UCSD-AML1 (cell line): ENCODE measurements at regions not wholly inside any gene's neighbourhood (a gene's known extent, or its start where the extent isn't known, plus 50 kb on each side); places are given as distances from the start of the nearest gene placed in this dataset.

ENCODE experiments used
- DNase-seq: peaks from one replicate; lab custom pipeline; 2025; ENCODE audit not compliant: unreplicated experiment; lab: John Stamatoyannopoulos, UW

- DNase-seq: no peak
Observed at GRCh38 chr13:109537584-109537983, 248.8 kb downstream of the IRS2 start.

- DNase-seq: no peak
Observed at GRCh38 chr13:109533350-109533749, 253.0 kb downstream of the IRS2 start.

- no peak for DNase-seq
Observed at GRCh38 chr13:109529964-109530363, 256.4 kb downstream of the IRS2 start.

GRCh38 chr13:109521719-109522118 lies 264.7 kb downstream of the IRS2 start:
- no peak for DNase-seq

- DNase-seq: no peak
Observed at GRCh38 chr13:109517517-109517916, 268.9 kb downstream of the IRS2 start.

GRCh38 chr13:109516186-109516585 lies 270.2 kb downstream of the IRS2 start:
- DNase-seq: no peak

GRCh38 chr13:109510013-109510412 lies 276.4 kb downstream of the IRS2 start:
- no peak for DNase-seq

GRCh38 chr13:109509154-109509900 lies 277.1 kb downstream of the IRS2 start:
- DNase-seq: no peak

GRCh38 chr13:109500146-109500773 lies 286.1 kb downstream of the IRS2 start:
- DNase-seq: no peak

- DNase-seq: no peak
Observed at GRCh38 chr13:109497917-109498316, 288.5 kb downstream of the IRS2 start.

- DNase-seq: no peak
Observed at GRCh38 chr13:109496216-109496615, 290.2 kb downstream of the IRS2 start.

GRCh38 chr13:109494925-109495369 lies 291.4 kb downstream of the IRS2 start:
- DNase-seq: no peak

- no peak for DNase-seq
Observed at GRCh38 chr13:109485136-109485794, 301.1 kb downstream of the IRS2 start.

GRCh38 chr13:109483284-109483683 lies 303.1 kb downstream of the IRS2 start:
- no peak for DNase-seq

- no peak for DNase-seq
Observed at GRCh38 chr13:109481040-109481439, 305.3 kb downstream of the IRS2 start.

GRCh38 chr13:109480011-109480955 lies 306.1 kb downstream of the IRS2 start:
- no peak for DNase-seq

GRCh38 chr13:109479534-109479933 lies 306.8 kb downstream of the IRS2 start:
- DNase-seq: no peak

GRCh38 chr13:109476001-109476400 lies 310.4 kb downstream of the IRS2 start:
- DNase-seq: no peak

- DNase-seq: no peak
Observed at GRCh38 chr13:109468123-109468522, 318.3 kb downstream of the IRS2 start.

GRCh38 chr13:109465148-109465547 lies 321.2 kb downstream of the IRS2 start:
- DNase-seq: no peak
